HCT116 (cell line): ENCODE measurements at regions not wholly inside any gene's neighbourhood (a gene's known extent, or its start where the extent isn't known, plus 50 kb on each side); places are given as distances from the start of the nearest gene placed in this dataset.

ENCODE experiments used
- ATF3 ChIP-seq: IDR thresholded peaks from 2 replicates; pipeline ENCODE4 v1.6.1; 2012
- CTCF ChIP-seq, 3 experiments: fragments of 200-600 bp in 1 of 3; sonication (generic) in 1 of 3; IDR thresholded peaks in 2 of 3; conservative IDR thresholded peaks in 1 of 3; 2 replicates each; pipeline ENCODE4 v1.5.1; 2012 to 2017; ENCODE audit warnings: low read depth in 2 of 3, low read length in 2 of 3, antibody characterized with exemption in 1 of 3, borderline replicate concordance in 1 of 3, control low read depth in 1 of 3, mild to moderate bottlenecking in 1 of 3, mixed read lengths in 1 of 3, mixed run types in 1 of 3, moderate library complexity in 1 of 3; ENCODE audit not compliant: insufficient read depth in 1 of 3
- EGR1 ChIP-seq: IDR thresholded peaks from 2 replicates; pipeline ENCODE4 v1.6.1; 2012; ENCODE audit warnings: low read depth
- ELF1 ChIP-seq: IDR thresholded peaks from 2 replicates; pipeline ENCODE4 v1.6.1; 2012; ENCODE audit warnings: low read depth, borderline replicate concordance
- EZH2 ChIP-seq: fragments of 200-600 bp; sonication (generic); IDR thresholded peaks from 2 replicates; pipeline ENCODE4 v1.6.1; 2017; ENCODE audit warnings: antibody characterized with exemption, mixed run types
- JUND ChIP-seq: IDR thresholded peaks from 2 replicates; pipeline ENCODE4 v1.6.1; 2012
- POLR2A ChIP-seq: IDR thresholded peaks from 2 replicates; pipeline ENCODE4 v1.7.0; 2011; ENCODE audit warnings: borderline replicate concordance; ENCODE audit not compliant: insufficient read depth, insufficient read length; ENCODE audit errors: extremely low read depth
- POLR2AphosphoS5 ChIP-seq: IDR thresholded peaks from 2 replicates; pipeline ENCODE4 v1.6.1; 2011; ENCODE audit warnings: mild to moderate bottlenecking, low read depth, low read length, moderate library complexity
- REST ChIP-seq: IDR thresholded peaks from 2 replicates; pipeline ENCODE4 v1.6.1; 2012; ENCODE audit warnings: low read depth
- TCF7L2 ChIP-seq: IDR thresholded peaks from 2 replicates; pipeline ENCODE4 v1.7.0; 2011; ENCODE audit warnings: borderline replicate concordance, inconsistent platforms; ENCODE audit not compliant: insufficient read depth, insufficient read length; ENCODE audit errors: extremely low read depth
- YY1 ChIP-seq: IDR thresholded peaks from 2 replicates; pipeline ENCODE4 v1.6.1; 2011; ENCODE audit warnings: low read length, low read depth, moderate library complexity, mild to moderate bottlenecking; ENCODE audit not compliant: insufficient replicate concordance; ENCODE audit errors: extremely low read depth

- TF ChIP-seq CTCF (IDR thresholded peaks at IDR 0.05 in 2 of 3, conservative IDR thresholded peaks at IDR 0.05 in 1 of 3; ENCODE audit: borderline replicate concordance in 1 of 3, insufficient read depth in 1 of 3, low read depth in 2 of 3, low read length in 2 of 3) (no peak), POLR2A (no peak), YY1 (no peak), POLR2AphosphoS5 (no peak), TCF7L2 (no peak), EGR1 (no peak), REST (no peak), ELF1 (no peak), EZH2 (no peak), JUND (no peak), ATF3 (no peak)
These were observed 1569.2 kb upstream of the ADGRL3 start for GRCh38 chr4:59630922-59631321.
